ENCODE measurements at regions not wholly inside any gene's neighbourhood (a gene's known extent, or its start where the extent isn't known, plus 50 kb on each side); places are given as distances from the start of the nearest gene placed in this dataset.

DNA sequence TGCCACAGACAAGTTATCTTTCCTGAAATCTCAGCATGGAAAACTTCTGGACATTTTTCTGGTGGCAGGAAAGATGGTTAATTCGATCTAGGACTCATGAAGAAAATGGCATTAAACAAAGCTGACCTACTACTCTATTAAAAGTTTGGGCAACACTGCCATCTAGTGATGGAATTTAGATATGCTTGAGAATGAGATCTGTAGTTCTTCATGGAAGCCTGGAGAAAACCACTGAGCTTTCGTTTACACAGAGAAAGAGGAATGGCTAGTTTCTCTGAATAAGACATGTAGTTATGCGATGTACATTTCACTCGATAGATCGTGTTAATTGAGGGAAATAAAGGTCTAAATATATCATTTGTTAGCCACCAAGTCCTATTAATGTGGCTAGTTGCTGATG is 51.7 kb upstream of the CHRDL1 start:
- DNase-seq = peak in 1 of 2 donors; percentile 27

DNA sequence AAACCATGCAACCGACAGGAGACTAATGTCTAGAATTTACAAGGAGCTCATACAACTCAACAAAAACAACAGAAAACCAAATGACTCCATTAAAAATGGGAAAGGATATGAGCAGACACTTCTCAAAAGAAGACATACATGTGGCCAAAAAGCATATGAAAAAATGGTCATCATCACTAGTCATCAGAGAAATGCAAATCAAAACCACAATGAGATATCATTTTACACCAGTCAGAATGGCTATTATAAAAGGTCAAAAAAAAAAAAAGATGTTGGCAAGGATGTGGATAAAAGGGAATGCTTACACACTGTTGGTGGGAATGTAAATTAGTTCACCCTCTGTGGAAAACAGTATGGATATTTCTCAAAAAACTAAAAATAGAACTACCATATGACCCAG is 50.5 kb upstream of the CHRDL1 start:
- no peak for DNase-seq

Data from bone marrow (tissue), 2 donors.